Natural killer cell (primary cell): ENCODE measurements at regions not wholly inside any gene's neighbourhood (a gene's known extent, or its start where the extent isn't known, plus 50 kb on each side); places are given as distances from the start of the nearest gene placed in this dataset.
"Not testable (repeated sequence)": the region's sequence is repeated elsewhere in the genome, so short reads cannot be mapped to it uniquely, and the experiment has no call there.

Source experiments
- ATAC-seq, 3 donors: fragments of 150-1000 bp in 2 of 3; fragments of 200-7000 bp in 1 of 3; cut with Tn5 transposase; 1 replicate in 1 of 3; 2 replicates in 2 of 3; pipeline ENCODE4 v1.10.0; 2021; ENCODE audit warnings: mild to moderate bottlenecking in 2 of 3, moderate library complexity in 2 of 3
- DNase-seq, 2 donors: peaks; one replicate each; pipeline versions ENCODE4 v3.0.0 to v3.0.0-alpha.2; 2013 to 2021; ENCODE audit warnings: mixed read lengths in 1 of 2
- H3K27ac ChIP-seq: one replicate; pipeline ENCODE4 v1.5.1; 2013; ENCODE audit warnings: mild to moderate bottlenecking, low read length
- H3K27me3 ChIP-seq: one replicate; pipeline ENCODE4 v1.6.1; 2013; ENCODE audit warnings: low read length; ENCODE audit not compliant: control insufficient read depth, insufficient read depth
- H3K36me3 ChIP-seq: one replicate; pipeline ENCODE4 v1.6.1; 2013; ENCODE audit warnings: low read length; ENCODE audit not compliant: control insufficient read depth, insufficient read depth
- H3K4me1 ChIP-seq: one replicate; pipeline ENCODE4 v1.6.1; 2013; ENCODE audit warnings: low read length; ENCODE audit not compliant: control insufficient read depth, insufficient read depth
- H3K4me3 ChIP-seq: one replicate; pipeline ENCODE4 v1.5.1; 2013; ENCODE audit warnings: low read length
- H3K9me3 ChIP-seq: one replicate; pipeline ENCODE4 v1.6.1; 2013; ENCODE audit warnings: low read length; ENCODE audit not compliant: control insufficient read depth, insufficient read depth
- H3K27ac Mint-ChIP-seq, 2 donors: one replicate each; pipeline ENCODE4 v1.8.0; 2022; ENCODE audit warnings: mild to moderate bottlenecking in 2 of 2, mixed read lengths in 2 of 2, moderate library complexity in 1 of 2
- H3K27me3 Mint-ChIP-seq, 2 donors: one replicate each; pipeline ENCODE4 v1.8.0; 2022; ENCODE audit warnings: low read depth in 2 of 2, mixed read lengths in 2 of 2
- H3K36me3 Mint-ChIP-seq: one replicate; pipeline ENCODE4 v1.8.0; 2022; ENCODE audit warnings: mixed read lengths
- H3K4me1 Mint-ChIP-seq, 2 donors: one replicate each; pipeline ENCODE4 v1.8.0; 2022; ENCODE audit warnings: mixed read lengths in 2 of 2
- H3K4me3 Mint-ChIP-seq: one replicate; pipeline ENCODE4 v1.8.0; 2022; ENCODE audit warnings: mild to moderate bottlenecking, moderate library complexity, mixed read lengths
- H3K9me3 Mint-ChIP-seq, 2 donors: one replicate each; pipeline ENCODE4 v1.8.0; 2022; ENCODE audit warnings: mixed read lengths in 2 of 2
- CTCF ChIP-seq: fragments of 200-600 bp; IDR thresholded peaks from one replicate; pipeline ENCODE4 v1.8.0; 2022; ENCODE audit warnings: antibody characterized with exemption
- WGBS: methylation state at CpG from one replicate; pipeline ENCODE4 v1.1.7; 2013; ENCODE audit warnings: missing lambda C conversion rate; ENCODE audit not compliant: insufficient coverage; 5-methylcytosine and 5-hydroxymethylcytosine counted together
- intact Hi-C: fragments of 100-400 bp; cut with micrococcal nuclease; formaldehyde crosslinking; loops from one replicate; pipeline ENCODE4 v1.14.2; 2022

GRCh38 chr14:37826869-37827268 is 231.4 kb downstream of the TTC6 start:
- intact Hi-C loops: no loop called here
- DNase-seq: no peak
- no peak for ATAC-seq
- no peak overlapping the region for H3K27ac ChIP-seq
- no peak for TF ChIP-seq CTCF
- Mint-ChIP-seq H3K4me3 (no peak overlapping the region), H3K9me3 (peaks cover 5 to 11% of the 10 kb centered on the region in 2 donors), H3K4me1 (no peaks in the 10 kb centered on the region), H3K27me3 (no peaks in the 10 kb centered on the region), H3K36me3 (peaks cover 11% of the 10 kb centered on the region), H3K27ac (no peak overlapping the region)
- no peak overlapping the region for H3K4me3 ChIP-seq
- 38% methylated on average over 1 of the region's 1 CpG for WGBS
- no peaks in the 10 kb centered on the region for H3K36me3 ChIP-seq
- no peaks in the 10 kb centered on the region for H3K4me1 ChIP-seq
- H3K9me3 ChIP-seq: no peaks in the 10 kb centered on the region
- H3K27me3 ChIP-seq: no peaks in the 10 kb centered on the region

- H3K36me3 Mint-ChIP-seq: peaks cover 30% of the 10 kb centered on the region
- intact Hi-C loops: no loop called here
- H3K27ac Mint-ChIP-seq: no peak overlapping the region
- Histone ChIP-seq H3K4me1 (no peaks in the 10 kb centered on the region), H3K27me3 (no peaks in the 10 kb centered on the region), H3K9me3 (no peaks in the 10 kb centered on the region), H3K36me3 (no peaks in the 10 kb centered on the region), H3K27ac (no peak overlapping the region), H3K4me3 (no peak overlapping the region)
- H3K9me3 Mint-ChIP-seq: peaks cover 13 to 18% of the 10 kb centered on the region in 2 donors
- H3K4me3 Mint-ChIP-seq: no peak overlapping the region
- H3K4me1 Mint-ChIP-seq: no peaks in the 10 kb centered on the region
- TF ChIP-seq CTCF: no peak
- H3K27me3 Mint-ChIP-seq: no peaks in the 10 kb centered on the region
- DNase-seq (no peak), ATAC-seq (no peak)
Observed at GRCh38 chr14:37830271-37830670, 234.8 kb downstream of the TTC6 start.

- no peak for TF ChIP-seq CTCF
- Mint-ChIP-seq H3K4me3 (no peak overlapping the region), H3K4me1 (no peaks in the 10 kb centered on the region), H3K27ac (no peak overlapping the region), H3K27me3 (no peaks in the 10 kb centered on the region), H3K36me3 (peaks cover 31% of the 10 kb centered on the region), H3K9me3 (peaks cover 20 to 25% of the 10 kb centered on the region in 2 donors)
- ATAC-seq (no peak), DNase-seq (no peak)
- Histone ChIP-seq H3K4me3 (no peak overlapping the region), H3K4me1 (no peaks in the 10 kb centered on the region), H3K27me3 (no peaks in the 10 kb centered on the region), H3K9me3 (no peaks in the 10 kb centered on the region), H3K36me3 (no peaks in the 10 kb centered on the region), H3K27ac (no peak overlapping the region)
- no CpG with 5 or more reads among the region's 1 CpG for WGBS
- intact Hi-C loops: no loop called here
Observed at GRCh38 chr14:37834275-37834674, 238.8 kb downstream of the TTC6 start.

- 69% methylated on average over 4 of the region's 5 CpGs for WGBS
- DNase-seq: not testable (repeated sequence)
Observed at GRCh38 chr14:37838778-37839177, 243.3 kb downstream of the TTC6 start.

GRCh38 chr14:37841039-37841438 is 245.6 kb downstream of the TTC6 start:
- H3K4me3 ChIP-seq, DNase-seq, H3K9me3 ChIP-seq, H3K4me1 ChIP-seq, H3K4me3 Mint-ChIP-seq, H3K27me3 Mint-ChIP-seq, H3K27ac ChIP-seq, H3K27me3 ChIP-seq, ATAC-seq, H3K27ac Mint-ChIP-seq, intact Hi-C loops, H3K36me3 ChIP-seq, H3K36me3 Mint-ChIP-seq, H3K4me1 Mint-ChIP-seq: not testable (repeated sequence)
- WGBS: 79% methylated on average over 4 of the region's 4 CpGs
- H3K9me3 Mint-ChIP-seq: peaks cover 4 to 12% of the 10 kb centered on the region in 2 donors

More at GRCh38 chr14:37838778-37839177, 243.3 kb downstream of the TTC6 start:
- H3K27ac Mint-ChIP-seq, H3K4me1 Mint-ChIP-seq, H3K9me3 ChIP-seq, intact Hi-C loops, H3K4me3 Mint-ChIP-seq, H3K36me3 ChIP-seq, H3K4me3 ChIP-seq, H3K27me3 Mint-ChIP-seq, H3K27me3 ChIP-seq, H3K4me1 ChIP-seq, ATAC-seq, H3K27ac ChIP-seq: not testable (repeated sequence)
- Mint-ChIP-seq H3K36me3 (peaks cover 18% of the 10 kb centered on the region), H3K9me3 (peaks cover 14 to 15% of the 10 kb centered on the region in 2 donors)
